ENCODE measurements at regions not wholly inside any gene's neighbourhood (a gene's known extent, or its start where the extent isn't known, plus 50 kb on each side); places are given as distances from the start of the nearest gene placed in this dataset.

- no peak for DNase-seq (ENCODE audit: low spot score)
Measured at GRCh38 chr16:49023050-49023449, 258.6 kb downstream of the CBLN1 start.

GRCh38 chr16:49022351-49022963, 259.2 kb downstream of the CBLN1 start:
- no peak for DNase-seq (ENCODE audit: low spot score)

GRCh38 chr16:49021136-49021535, 260.5 kb downstream of the CBLN1 start:
- no peak for DNase-seq (ENCODE audit: low spot score)

GRCh38 chr16:49020436-49020835, 261.2 kb downstream of the CBLN1 start:
- no peak for DNase-seq (ENCODE audit: low spot score)

GRCh38 chr16:49019831-49020230, 261.8 kb downstream of the CBLN1 start:
- no peak for DNase-seq (ENCODE audit: low spot score)

GRCh38 chr16:49019081-49019633, 262.5 kb downstream of the CBLN1 start:
- no peak for DNase-seq (ENCODE audit: low spot score)

GRCh38 chr16:49018259-49018931, 263.2 kb downstream of the CBLN1 start:
- no peak for DNase-seq (ENCODE audit: low spot score)

GRCh38 chr16:49017501-49017900, 264.1 kb downstream of the CBLN1 start:
- DNase-seq (ENCODE audit: low spot score), result no peak

- no peak for DNase-seq (ENCODE audit: low spot score)
Measured at GRCh38 chr16:49016461-49016860, 265.2 kb downstream of the CBLN1 start.

GRCh38 chr16:49015225-49015592, 266.4 kb downstream of the CBLN1 start:
- no peak for DNase-seq (ENCODE audit: low spot score)

- no peak for DNase-seq (ENCODE audit: low spot score)
Measured at GRCh38 chr16:49014277-49015224, 267.1 kb downstream of the CBLN1 start.

- no peak for DNase-seq (ENCODE audit: low spot score)
Measured at GRCh38 chr16:49013727-49014080, 267.9 kb downstream of the CBLN1 start.

GRCh38 chr16:49012961-49013726, 268.5 kb downstream of the CBLN1 start:
- DNase-seq (ENCODE audit: low spot score), result no peak

GRCh38 chr16:49011901-49012300, 269.7 kb downstream of the CBLN1 start:
- DNase-seq (ENCODE audit: low spot score), result no peak

- no peak for DNase-seq (ENCODE audit: low spot score)
Measured at GRCh38 chr16:49010879-49011278, 270.8 kb downstream of the CBLN1 start.

- no peak for DNase-seq (ENCODE audit: low spot score)
Measured at GRCh38 chr16:49010396-49010795, 271.2 kb downstream of the CBLN1 start.

GRCh38 chr16:49009204-49009603, 272.4 kb downstream of the CBLN1 start:
- no peak for DNase-seq (ENCODE audit: low spot score)

GRCh38 chr16:49003992-49004391, 277.6 kb downstream of the CBLN1 start:
- DNase-seq (ENCODE audit: low spot score), result no peak

- DNase-seq (ENCODE audit: low spot score), result no peak
Measured at GRCh38 chr16:49003022-49003421, 278.6 kb downstream of the CBLN1 start.

- no peak for DNase-seq (ENCODE audit: low spot score)
Measured at GRCh38 chr16:49000594-49000993, 281.0 kb downstream of the CBLN1 start.

- DNase-seq (ENCODE audit: low spot score), result no peak
Measured at GRCh38 chr16:48999508-48999907, 282.1 kb downstream of the CBLN1 start.

GRCh38 chr16:48999044-48999443, 282.6 kb downstream of the CBLN1 start:
- DNase-seq (ENCODE audit: low spot score), result no peak
